HPDE6-E6E7 (cell line): ENCODE measurements at regions not wholly inside any gene's neighbourhood (a gene's known extent, or its start where the extent isn't known, plus 50 kb on each side); places are given as distances from the start of the nearest gene placed in this dataset.

ENCODE experiments used
- DNase-seq: peaks from one replicate; pipeline ENCODE4 v3.0.0; 2011; ENCODE audit warnings: missing footprints; ENCODE audit errors: extremely low spot score

DNA sequence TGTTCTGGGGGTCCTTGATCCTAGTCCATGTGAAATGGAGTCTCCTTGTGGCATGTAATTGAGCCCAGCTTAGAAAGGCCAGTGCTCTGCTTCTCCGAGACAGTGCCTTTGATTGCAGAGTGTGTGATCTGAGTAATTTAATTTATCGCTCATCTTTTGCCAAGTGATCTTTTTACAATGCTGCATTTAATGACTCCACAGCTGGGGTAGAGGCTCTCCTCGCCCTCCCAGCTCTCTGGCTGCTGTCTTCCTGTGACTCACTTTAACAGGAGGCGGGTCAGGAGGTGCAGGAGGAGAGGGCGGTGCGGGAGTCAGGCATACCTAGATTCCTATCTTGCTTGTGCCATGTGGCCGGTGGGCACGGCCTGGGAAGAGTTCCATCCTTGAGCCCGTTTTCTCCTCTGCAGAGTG is 113.4 kb upstream of the FOXF1 start:
- DNase-seq: no peak

DNA sequence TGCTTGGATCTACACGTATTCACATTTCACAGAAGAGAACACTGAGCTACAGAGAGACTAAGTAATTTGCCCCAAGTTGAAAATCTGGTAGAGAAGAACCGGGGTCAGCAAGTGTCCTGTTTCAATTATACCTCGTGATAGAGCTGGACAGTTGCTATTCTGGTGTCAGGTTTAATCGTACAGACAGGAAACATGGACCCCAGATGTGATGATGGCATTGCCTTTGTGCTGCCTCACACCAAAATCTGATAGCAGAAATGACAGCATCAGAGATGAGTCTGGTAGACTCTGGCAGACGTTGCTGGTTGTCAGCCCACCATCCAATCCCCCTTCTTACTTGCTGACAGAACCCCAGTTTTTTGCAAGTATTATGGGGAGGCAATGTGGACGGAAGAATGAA is 112.1 kb upstream of the FOXF1 start:
- DNase-seq: no peak

DNA sequence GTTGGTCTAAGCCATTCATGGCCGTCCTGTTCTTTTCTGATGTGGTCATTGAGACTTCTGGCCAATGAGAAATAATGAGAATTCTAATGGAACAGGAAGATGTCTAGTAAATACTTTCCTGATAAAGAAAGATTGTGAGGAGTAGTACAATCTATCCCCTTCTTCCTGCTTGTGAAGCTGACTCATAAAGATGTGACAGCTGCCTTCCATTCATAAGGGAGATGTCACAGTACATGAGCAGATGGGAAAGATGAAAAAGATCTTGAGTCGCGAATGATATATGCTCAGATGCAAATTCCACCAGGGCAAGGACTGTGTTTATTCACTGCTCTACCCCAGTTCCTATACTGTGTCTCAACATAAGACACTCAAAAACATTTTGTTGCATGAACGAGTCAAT is 111.7 kb upstream of the FOXF1 start:
- no peak for DNase-seq

DNA sequence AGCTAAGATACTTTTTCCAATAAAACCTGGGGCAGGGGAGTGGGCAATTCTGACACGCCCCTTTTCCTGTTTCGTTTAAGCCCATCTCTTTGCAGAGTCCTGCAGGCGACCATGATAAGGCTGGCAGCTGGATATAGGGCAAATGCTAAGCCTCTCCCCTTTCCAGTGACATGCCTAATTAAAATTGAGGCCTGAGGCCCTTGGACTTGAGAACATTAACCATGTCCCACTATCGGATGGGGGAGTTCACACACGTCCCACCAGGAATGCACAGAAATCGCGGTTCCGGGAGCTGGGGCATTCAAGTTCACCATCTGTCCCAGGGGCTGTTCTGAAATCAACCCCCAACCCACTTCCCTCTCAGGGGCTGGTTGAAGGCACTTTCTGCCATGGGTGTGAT is 109.2 kb upstream of the FOXF1 start:
- no peak for DNase-seq

DNA sequence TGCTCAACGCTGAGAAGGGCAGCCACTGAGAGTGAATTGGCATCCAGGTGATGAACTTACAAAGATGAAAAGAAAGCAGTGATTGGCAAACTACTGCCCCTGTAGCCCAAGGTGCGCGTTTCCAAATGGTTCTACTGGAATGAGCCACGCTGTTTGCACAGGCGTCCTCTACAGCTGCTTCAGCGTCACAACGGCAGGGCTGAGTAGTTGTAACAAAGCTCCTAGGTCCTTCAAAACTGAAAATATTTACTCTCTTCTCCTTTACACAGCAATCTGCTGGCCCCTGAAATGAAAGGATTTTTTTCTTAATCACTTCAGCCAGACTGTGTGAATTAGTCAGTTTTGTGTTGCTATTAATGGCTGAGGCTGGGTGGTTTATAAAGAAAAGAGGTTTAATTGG is 107.2 kb upstream of the FOXF1 start:
- DNase-seq: no peak

DNA sequence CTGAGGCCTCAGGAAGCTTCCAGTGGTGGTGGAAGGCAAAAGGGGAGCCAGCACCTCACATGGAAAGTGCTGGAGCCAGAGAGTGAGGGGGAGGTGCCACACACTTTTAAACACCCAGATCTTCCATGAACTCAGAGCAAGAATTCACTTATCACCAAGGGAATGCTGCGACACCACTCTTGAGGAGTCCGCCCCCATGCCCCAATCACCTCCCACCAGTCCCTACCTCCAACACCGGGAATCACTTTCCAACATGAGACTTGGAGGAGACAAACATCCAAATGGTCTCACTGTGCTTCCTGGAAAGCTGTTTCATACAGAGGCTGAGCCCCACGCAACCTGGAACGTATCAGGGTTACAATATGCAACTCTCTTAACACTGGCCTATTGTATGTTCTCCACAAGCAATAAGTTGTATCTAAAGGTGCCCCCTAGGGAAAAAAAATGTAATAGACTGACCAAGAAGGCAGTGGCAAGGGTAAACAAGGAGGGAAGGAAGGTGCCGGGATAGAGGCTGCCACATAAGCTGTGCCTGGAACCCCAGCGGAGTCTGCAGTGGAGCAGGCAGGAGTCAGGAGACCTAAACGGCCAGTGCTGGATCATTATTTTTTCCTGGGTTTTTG is 106.7 kb upstream of the FOXF1 start:
- no peak for DNase-seq

DNA sequence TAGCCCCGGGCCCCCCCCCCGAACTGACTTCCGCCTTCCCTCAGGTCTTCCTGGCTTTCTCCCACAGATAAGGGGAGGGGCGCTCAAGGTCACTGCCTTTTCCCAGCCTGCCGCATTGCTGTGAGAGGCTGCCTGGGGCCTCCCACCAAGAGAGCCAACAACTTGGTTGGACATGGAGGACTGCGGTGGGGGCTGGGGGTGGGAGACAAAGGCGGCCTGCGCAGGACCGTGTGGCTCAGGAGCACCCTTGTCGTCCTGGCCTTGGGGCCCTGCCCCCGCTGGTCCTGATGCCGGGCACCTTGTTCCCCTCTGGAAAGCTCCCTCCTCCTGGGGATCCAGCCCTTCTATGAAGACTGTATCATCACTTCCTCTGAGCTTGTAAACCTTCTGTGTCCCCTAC is 105.6 kb upstream of the FOXF1 start:
- no peak for DNase-seq

DNA sequence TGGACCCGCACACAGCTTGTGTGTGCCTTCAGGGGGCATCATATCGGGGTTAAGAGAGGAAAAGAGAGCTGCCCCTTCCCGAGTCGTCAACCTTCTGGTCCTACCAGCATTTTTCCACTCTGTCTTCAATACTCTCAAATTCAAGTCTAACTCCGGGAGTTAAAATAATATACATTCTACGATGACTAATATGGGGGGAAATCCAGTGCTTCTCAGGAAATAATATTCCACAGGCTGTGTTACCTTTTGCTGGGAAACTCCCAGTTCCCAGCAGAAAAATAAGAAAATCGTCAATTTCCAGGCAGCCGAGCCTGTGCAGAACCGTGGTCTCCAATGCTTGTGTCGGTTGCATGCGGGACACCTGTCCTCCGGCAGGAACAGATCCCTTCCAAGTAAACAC is 105.0 kb upstream of the FOXF1 start:
- no peak for DNase-seq

DNA sequence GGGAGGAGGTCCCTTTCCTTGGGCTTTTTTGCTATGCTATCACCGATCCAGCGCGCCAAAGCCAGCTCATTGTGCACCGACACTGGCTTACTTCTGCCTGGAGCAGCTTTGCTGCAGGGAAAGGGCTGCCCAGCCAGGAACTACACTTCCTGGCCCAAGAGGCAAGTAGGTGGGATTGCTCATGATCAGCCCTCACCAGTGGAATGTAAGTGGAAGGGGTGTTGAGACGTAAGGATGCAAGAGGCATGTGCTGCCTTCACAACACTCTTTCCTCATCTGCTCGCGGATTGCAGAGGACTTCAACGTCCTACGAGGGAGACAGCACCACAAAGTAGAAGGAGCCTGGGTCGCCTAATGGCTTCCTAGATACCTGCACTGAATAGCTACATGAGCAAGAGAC is 104.3 kb upstream of the FOXF1 start:
- no peak for DNase-seq

DNA sequence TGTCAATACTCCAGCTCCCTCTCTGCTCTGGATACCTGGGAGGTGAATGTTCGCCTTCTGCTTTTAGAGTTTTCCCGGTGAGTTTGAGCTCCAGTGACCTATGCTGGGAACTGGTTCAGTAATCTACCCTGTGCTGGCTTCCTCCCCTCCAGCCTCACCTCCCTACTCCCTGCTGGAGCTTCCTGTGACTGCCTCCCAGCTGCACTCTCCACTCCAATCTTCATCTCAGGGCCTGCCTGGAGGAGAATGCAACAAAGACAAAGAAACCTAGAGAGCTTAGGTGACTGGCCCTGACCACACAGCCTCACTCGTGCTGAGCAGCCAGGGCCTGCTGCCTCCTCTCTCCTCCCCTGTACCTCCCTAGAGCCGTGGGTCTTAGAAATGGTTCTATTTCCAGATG is 101.6 kb upstream of the FOXF1 start:
- no peak for DNase-seq

DNA sequence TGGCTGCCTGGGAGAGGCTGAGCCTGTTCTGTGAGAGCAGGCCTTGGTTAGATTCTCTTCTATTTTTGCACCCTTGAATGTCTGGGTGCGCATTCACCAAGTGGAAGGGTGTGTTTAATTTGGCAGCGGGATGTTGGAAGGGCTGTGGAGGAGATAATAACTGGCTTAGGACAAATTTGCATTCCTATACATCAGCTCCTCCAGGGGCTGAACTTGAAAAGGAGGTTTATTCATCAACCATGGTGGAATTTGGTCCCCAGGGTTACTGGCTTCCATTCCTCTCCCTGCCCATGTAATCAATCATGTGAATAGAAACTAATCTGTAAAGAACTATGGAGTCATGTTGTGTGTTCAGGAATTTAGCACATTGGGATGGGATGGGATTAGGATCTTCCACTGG is 100.2 kb upstream of the FOXF1 start:
- DNase-seq: no peak

DNA sequence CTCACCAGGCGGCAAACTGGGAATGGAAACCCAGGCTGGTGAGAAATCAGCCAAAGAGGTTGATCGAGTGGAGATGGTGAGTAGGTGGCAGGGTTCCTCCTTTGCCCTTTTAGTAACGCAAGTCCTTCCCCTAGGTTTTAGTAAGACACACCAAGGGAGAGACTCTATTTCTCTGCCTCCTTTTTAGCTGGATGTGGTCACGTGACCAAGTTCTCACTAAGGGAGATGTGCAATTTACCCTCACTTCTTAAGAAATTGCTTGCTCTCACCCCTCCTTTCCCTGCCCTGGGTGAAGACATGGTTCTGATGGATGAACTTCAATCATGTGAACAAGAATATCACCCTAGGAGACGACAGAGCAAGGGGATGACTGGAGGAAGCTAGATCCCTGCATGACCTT is 99.8 kb upstream of the FOXF1 start:
- no peak for DNase-seq

DNA sequence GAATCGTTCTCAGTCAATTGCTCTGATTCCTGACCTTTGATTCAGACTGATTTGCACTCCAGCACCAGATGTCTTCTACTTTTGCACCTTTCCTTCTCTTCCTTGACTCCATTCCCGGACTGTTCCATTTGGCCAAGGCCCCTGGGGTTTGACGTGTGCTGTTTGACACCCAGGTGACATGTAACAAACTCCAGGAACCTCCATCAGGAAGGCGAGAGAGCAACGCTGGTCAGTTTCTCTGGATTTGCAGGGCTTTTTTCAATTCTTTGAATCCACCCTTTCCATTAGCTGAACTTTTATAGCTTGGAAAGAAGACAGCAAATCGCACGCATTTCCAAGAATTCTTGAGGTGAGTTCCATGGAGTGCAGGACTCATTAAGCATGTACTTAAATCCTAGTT is 98.4 kb upstream of the FOXF1 start:
- no peak for DNase-seq

DNA sequence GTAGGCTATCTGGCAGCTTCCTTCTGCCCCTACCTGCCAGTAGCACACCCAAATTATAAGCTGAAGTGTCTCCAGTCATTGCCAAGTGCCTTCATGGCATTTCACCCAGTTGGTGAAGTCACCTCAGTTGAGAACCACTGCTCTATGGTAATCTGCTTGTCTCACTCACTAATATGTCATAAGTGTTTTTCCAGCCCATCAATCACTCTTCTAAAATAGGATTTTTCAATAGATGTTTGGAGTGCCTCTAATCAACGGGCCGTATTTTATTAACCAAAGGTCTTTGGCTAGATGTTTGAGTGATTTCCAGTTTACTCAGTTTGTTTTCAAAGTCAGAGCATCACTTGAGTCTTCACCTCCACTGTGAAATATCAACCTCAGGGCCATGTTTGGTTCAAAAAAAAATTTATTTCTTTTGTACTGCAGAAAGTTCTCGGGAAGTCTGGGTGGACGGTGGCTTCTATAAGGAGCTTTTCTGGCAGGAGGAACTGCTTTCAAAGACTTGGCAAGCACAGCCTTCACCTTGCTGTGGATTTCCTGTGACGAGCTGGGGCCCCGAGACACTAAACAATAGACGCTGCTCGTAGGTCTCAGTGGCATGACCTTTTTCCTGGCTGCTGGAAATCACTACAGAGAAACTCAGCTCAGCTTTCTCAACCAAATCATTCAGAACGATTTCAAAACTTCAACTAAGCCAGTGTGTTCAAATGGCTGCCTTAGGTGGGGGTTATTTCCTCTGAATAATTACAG is 95.2 kb upstream of the FOXF1 start:
- no peak for DNase-seq

DNA sequence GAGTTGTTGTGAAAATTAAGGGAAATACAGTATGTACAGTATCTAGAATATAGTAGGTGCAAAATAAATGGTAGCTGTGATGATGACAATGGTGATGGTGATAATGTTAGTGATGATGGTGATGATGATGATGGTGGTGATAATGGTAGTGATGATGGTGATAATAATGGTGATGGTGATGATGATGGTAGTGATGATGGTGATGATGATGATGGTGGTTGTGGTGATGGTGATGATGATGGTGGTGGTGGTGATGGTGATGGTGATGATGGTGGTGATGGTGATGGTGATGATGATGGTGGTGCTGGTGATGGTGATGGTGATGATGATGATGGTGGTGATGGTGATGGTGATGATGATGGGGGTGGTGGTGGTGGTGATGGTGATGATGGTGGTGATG is 91.3 kb upstream of the FOXF1 start:
- DNase-seq: no peak

DNA sequence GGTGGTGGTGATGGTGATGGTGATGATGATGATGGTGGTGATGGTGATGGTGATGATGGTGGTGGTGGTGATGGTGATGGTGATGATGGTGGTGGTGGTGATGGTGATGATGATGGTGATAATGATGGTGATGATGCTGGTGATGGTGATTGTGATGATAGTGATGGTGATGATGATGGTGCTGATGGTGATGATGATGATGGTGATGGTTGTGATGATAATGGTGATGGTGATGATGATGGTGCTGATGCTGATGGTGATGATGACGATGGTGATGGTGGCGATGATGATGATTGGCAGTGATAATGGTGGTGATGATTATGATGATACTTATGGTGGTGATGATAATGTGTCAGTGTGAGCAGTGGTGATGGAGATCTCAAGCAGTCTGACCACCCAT is 90.8 kb upstream of the FOXF1 start:
- no peak for DNase-seq

DNA sequence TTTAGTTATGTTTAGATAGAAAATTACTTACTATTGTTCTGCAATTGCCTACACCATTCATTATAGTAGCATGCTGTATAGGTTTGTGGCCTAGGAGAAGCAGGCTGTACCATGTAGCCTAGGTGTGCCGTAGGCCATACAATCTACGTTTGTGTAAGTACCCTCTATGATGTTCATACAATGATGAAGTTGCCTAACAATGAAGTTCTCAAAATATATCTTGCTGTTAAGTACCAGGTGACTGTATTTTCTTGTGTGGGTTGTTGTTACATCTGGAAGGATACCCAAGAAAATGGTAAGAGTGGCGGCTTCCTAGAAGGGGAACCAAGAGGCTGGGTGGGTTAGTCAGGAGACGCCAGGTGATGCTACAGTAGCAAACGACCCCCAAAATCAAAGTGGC is 88.3 kb upstream of the FOXF1 start:
- DNase-seq: no peak

DNA sequence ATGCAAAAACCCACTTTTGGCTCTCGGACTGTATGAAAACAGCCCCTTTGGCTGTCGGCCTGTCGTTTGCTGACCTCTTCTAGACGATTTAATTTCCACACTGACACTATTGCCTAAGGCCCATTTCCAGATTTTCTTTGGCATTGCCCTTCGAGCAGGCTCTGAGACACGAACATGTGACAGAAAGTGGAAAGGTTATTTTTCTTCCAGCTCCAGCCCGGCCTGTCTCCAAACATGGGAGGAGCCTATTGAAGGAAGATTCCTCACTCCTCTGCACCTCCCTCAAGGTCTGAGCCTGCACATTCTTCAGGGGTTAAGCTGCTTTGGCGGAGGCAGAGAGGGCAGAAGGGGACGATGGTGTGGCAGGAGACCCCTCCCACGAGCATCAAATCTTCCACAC is 85.9 kb upstream of the FOXF1 start:
- DNase-seq: no peak

DNA sequence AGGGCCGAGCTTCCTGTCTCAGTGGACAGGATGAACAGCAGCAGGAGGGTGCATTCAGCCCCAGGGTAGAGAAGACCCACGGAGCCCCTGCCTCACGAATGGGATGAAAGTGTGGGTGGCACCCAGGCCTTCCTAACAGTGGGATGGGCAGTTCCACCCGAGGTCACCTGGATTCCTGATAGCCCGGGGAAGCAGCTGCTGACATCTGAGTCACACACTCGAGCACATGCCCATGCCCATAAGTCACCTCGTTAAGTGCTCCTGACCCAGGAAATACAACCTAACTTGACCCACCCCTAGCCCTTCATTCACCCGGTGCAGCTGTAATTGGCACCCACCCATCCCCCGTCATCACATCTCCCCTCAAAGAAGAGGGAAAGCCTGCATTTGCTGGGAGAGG is 85.3 kb upstream of the FOXF1 start:
- no peak for DNase-seq

DNA sequence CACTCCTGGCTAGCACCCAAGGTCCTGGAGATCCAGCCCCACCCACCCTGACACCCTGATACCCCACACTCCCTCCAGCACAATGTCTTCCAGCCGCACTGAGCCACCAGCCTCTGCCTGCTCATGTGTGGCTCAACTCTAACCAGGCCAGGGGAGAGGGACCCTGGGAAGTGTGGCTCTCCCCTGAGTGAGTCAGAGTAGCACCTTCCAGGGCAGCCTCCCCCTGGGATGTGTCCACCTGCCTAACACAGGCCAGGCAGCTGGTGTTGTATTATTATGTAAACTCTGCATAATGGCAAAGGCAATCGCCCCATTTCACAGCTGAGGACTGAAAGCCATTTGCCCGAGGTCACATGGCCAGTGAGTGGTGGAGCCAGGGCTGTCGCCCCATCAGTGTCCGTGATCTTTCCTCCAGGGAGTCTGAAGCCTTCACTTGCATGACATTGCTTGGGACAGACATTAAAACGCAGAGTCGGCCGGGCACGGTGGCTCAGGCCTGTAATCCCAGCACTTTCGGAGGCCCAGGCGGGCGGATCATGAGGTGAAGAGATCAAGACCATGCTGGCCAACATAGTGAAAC is 84.2 kb upstream of the FOXF1 start:
- no peak for DNase-seq

DNA sequence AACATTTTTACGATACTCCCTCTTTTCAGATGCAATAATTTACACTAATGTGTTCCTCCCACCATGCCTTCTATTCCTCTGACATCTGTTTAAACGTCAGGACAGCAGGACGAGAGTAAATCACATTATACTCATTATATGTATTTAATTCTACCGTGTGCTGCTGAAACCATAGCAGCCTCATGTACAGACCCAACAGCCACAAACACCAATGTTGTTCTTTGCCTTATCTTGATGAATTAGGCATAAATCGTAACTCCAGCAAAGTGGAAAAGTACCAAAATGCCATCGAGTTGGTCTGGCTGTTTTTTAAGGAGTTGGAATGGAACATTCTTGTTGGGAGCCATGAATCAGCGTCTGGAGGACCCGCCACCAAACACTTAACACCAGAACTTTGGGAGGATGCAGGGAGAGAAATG is 82.9 kb upstream of the FOXF1 start:
- DNase-seq: no peak

DNA sequence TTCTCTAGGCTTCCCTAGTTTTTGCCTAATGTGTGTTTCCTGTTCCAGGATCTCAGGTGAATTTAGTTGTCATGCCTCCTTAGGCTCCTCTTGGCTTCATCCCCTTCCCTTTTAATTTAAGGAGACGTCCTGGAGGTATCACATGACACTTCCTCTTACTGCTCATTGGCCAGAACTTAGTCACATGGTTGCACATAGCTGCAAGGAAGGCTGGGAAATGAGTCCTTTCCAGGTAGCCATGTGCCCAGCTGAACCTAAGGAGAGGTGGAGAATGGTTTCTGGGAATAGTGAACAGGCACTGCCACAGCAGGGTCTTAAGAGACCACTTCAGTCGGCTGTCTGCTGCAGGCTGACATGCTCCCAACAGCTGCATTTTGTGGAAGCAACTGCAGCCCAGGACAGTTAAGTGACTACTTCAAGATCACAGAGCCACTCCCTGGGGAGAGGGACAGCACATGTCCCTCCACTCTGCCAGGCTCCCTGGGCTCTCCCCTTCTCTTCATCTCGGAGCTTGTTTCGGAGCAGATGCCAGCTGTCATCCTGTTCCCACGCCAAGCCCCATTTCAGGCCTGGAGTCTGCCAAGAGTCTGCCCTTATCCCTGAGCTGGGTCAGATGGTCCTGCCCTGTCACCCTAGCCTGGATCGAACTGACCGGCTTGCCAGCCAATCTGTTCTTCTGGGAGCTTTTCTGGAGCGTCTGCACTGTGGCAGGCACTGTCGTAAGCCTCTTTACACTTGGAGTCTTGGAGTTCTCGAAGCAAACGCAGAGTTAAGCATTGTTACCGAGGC is 81.4 kb upstream of the FOXF1 start:
- DNase-seq: no peak

DNA sequence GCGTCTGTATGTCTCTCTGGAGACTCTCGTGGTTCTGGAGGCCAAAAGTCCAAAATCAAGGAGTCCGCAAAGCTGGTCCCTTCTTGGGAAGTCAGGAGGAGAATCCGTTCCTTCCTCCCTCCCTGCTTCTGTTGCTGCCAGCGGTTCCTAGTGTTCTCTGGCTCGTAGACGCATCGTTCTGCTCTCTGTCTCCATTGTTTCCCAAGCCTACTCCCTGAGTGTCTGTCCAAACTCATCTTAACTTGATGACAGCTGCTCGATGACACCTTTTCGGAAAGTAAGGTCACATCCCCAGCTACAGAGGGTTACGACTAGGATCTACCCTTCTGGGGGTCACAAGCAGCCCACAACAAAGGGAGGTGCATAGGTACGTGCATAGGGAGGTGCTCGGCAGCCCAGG is 80.7 kb upstream of the FOXF1 start:
- no peak for DNase-seq
